ENCODE measurements at regions not wholly inside any gene's neighbourhood (a gene's known extent, or its start where the extent isn't known, plus 50 kb on each side); places are given as distances from the start of the nearest gene placed in this dataset.

- TF ChIP-seq, protein P1, sequence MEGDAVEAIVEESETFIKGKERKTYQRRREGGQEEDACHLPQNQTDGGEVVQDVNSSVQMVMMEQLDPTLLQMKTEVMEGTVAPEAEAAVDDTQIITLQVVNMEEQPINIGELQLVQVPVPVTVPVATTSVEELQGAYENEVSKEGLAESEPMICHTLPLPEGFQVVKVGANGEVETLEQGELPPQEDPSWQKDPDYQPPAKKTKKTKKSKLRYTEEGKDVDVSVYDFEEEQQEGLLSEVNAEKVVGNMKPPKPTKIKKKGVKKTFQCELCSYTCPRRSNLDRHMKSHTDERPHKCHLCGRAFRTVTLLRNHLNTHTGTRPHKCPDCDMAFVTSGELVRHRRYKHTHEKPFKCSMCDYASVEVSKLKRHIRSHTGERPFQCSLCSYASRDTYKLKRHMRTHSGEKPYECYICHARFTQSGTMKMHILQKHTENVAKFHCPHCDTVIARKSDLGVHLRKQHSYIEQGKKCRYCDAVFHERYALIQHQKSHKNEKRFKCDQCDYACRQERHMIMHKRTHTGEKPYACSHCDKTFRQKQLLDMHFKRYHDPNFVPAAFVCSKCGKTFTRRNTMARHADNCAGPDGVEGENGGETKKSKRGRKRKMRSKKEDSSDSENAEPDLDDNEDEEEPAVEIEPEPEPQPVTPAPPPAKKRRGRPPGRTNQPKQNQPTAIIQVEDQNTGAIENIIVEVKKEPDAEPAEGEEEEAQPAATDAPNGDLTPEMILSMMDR (IDR thresholded peaks at IDR 0.05; ENCODE audit: control extremely low read depth, extremely low read depth), result no peak
- Histone ChIP-seq H3K36me3 (ENCODE audit: control insufficient read depth in 4 of 4, insufficient read depth in 4 of 4, low read length in 4 of 4) (no peaks in the 10 kb centered on the region), H3K4me1 (ENCODE audit: control insufficient read depth in 5 of 5, insufficient read depth in 5 of 5, low read length in 5 of 5) (no peaks in the 10 kb centered on the region), H3K9ac (ENCODE audit: insufficient read depth in 1 of 2, low read length in 2 of 2) (no peak overlapping the region), H3K9me3 (ENCODE audit: control insufficient read depth in 4 of 4, insufficient read depth in 3 of 4, low read length in 3 of 4) (no peaks in the 10 kb centered on the region), H3K4me3 (no peak overlapping the region), H3K27me3 (ENCODE audit: control insufficient read depth in 3 of 3, insufficient read depth in 3 of 3, low read length in 2 of 3) (no peaks in the 10 kb centered on the region), H3K27ac (ENCODE audit: low read depth in 1 of 2, low read length in 1 of 2) (no peak overlapping the region)
- DNase-seq (no peak), ATAC-seq (ENCODE audit: insufficient read depth, low FRiP score) (no peak)
- 80 to 87% methylated on average over 5 of the region's 5 CpGs for WGBS, 2 donors
Observed at GRCh38 chr3:94787066-94787465, 724.2 kb downstream of the NSUN3 start.

- TF ChIP-seq, protein P1 (IDR thresholded peaks at IDR 0.05; ENCODE audit: control extremely low read depth, extremely low read depth), result no peak
- Histone ChIP-seq H3K4me3 (no peak overlapping the region), H3K9me3 (ENCODE audit: control insufficient read depth in 4 of 4, insufficient read depth in 3 of 4, low read length in 3 of 4) (no peaks in the 10 kb centered on the region), H3K27ac (ENCODE audit: low read depth in 1 of 2, low read length in 1 of 2) (no peak overlapping the region), H3K4me1 (ENCODE audit: control insufficient read depth in 5 of 5, insufficient read depth in 5 of 5, low read length in 5 of 5) (no peaks in the 10 kb centered on the region), H3K27me3 (ENCODE audit: control insufficient read depth in 3 of 3, insufficient read depth in 3 of 3, low read length in 2 of 3) (no peaks in the 10 kb centered on the region), H3K36me3 (ENCODE audit: control insufficient read depth in 4 of 4, insufficient read depth in 4 of 4, low read length in 4 of 4) (no peaks in the 10 kb centered on the region), H3K9ac (ENCODE audit: insufficient read depth in 1 of 2, low read length in 2 of 2) (no peak overlapping the region)
- ATAC-seq (ENCODE audit: insufficient read depth, low FRiP score) (no peak), DNase-seq (no peak)
- 23 to 50% methylated on average over 1 of the region's 1 CpG for WGBS, 2 donors
Observed at GRCh38 chr3:94787734-94788270, 724.9 kb downstream of the NSUN3 start.

GRCh38 chr3:94794563-94794962, 731.7 kb downstream of the NSUN3 start:
- TF ChIP-seq, protein P1 (IDR thresholded peaks at IDR 0.05; ENCODE audit: control extremely low read depth, extremely low read depth), result no peak
- DNase-seq, result no peak
- H3K27me3 ChIP-seq (ENCODE audit: control insufficient read depth in 3 of 3, insufficient read depth in 3 of 3, low read length in 2 of 3), result no peaks in the 10 kb centered on the region
- no peak overlapping the region for H3K9ac ChIP-seq (ENCODE audit: insufficient read depth in 1 of 2, low read length in 2 of 2)
- H3K36me3 ChIP-seq (ENCODE audit: control insufficient read depth in 4 of 4, insufficient read depth in 4 of 4, low read length in 4 of 4), result no peaks in the 10 kb centered on the region
- no peak overlapping the region for H3K4me3 ChIP-seq
- ATAC-seq (ENCODE audit: insufficient read depth, low FRiP score), result no peak
- H3K4me1 ChIP-seq (ENCODE audit: control insufficient read depth in 5 of 5, insufficient read depth in 5 of 5, low read length in 5 of 5), result no peaks in the 10 kb centered on the region
- no peaks in the 10 kb centered on the region for H3K9me3 ChIP-seq (ENCODE audit: control insufficient read depth in 4 of 4, insufficient read depth in 3 of 4, low read length in 3 of 4)
- H3K27ac ChIP-seq (ENCODE audit: low read depth in 1 of 2, low read length in 1 of 2), result no peak overlapping the region

DNA sequence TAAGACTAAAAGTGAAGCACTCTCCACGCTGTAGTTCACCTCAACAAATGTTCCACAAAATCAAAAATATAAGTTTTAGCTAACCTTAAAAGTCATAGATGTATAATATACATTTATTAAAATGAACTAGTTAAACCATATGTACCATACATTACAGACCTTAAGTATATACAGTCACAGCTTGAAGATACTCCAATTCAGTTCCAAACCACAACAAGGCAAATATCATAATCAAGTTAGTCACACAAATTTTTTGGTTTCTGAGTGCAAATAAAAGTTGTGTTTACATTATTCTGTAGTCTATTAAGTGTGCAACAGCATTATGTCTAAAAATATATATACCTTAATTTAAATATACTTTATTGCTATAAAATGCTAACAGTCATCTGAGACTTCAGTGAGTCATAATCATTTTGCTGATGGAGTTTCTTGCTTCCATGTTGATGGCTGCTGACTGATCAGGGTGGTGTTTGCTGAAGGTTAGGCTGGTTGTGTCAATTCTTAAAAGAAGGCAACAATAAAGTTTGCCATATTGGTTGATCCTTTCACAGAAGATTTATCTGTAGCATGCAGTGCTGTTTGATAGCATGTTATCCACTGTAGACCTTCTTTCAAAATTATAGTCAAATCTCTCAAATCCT, 736.7 kb downstream of the NSUN3 start:
- Histone ChIP-seq H3K9me3 (ENCODE audit: control insufficient read depth in 4 of 4, insufficient read depth in 3 of 4, low read length in 3 of 4) (no peaks in the 10 kb centered on the region), H3K4me1 (ENCODE audit: control insufficient read depth in 5 of 5, insufficient read depth in 5 of 5, low read length in 5 of 5) (no peaks in the 10 kb centered on the region), H3K9ac (ENCODE audit: insufficient read depth in 1 of 2, low read length in 2 of 2) (no peak overlapping the region), H3K27me3 (ENCODE audit: control insufficient read depth in 3 of 3, insufficient read depth in 3 of 3, low read length in 2 of 3) (no peaks in the 10 kb centered on the region), H3K4me3 (no peak overlapping the region), H3K36me3 (ENCODE audit: control insufficient read depth in 4 of 4, insufficient read depth in 4 of 4, low read length in 4 of 4) (no peaks in the 10 kb centered on the region), H3K27ac (ENCODE audit: low read depth in 1 of 2, low read length in 1 of 2) (no peak overlapping the region)
- TF ChIP-seq, protein P1 (IDR thresholded peaks at IDR 0.05; ENCODE audit: control extremely low read depth, extremely low read depth), result no peak
- DNase-seq (no peak), ATAC-seq (ENCODE audit: insufficient read depth, low FRiP score) (no peak)
- 85 to 89% methylated on average over 1 of the region's 1 CpG for WGBS, 2 donors
